HUES6 (cell line): ENCODE measurements at regions not wholly inside any gene's neighbourhood (a gene's known extent, or its start where the extent isn't known, plus 50 kb on each side); places are given as distances from the start of the nearest gene placed in this dataset.

ENCODE experiments used
- H3K27ac ChIP-seq: 2 replicates; pipeline ENCODE4 v1.7.0; 2013; ENCODE audit warnings: low read depth, mild to moderate bottlenecking, low read length, inconsistent platforms
- H3K27me3 ChIP-seq: 2 replicates; pipeline ENCODE4 v1.6.1; 2013; ENCODE audit warnings: low read length; ENCODE audit not compliant: control insufficient read depth, insufficient read depth
- H3K36me3 ChIP-seq: 2 replicates; pipeline ENCODE4 v1.6.1; 2013; ENCODE audit warnings: low read length; ENCODE audit not compliant: control insufficient read depth, insufficient read depth
- H3K4me1 ChIP-seq: 2 replicates; pipeline ENCODE4 v1.6.1; 2013; ENCODE audit warnings: low read length; ENCODE audit not compliant: control insufficient read depth, insufficient read depth
- H3K4me3 ChIP-seq: 2 replicates; pipeline ENCODE4 v1.5.1; 2013; ENCODE audit warnings: low read depth, low read length
- H3K9ac ChIP-seq: one replicate; pipeline ENCODE4 v1.6.1; 2013; ENCODE audit warnings: mild to moderate bottlenecking, low read length
- H3K9me3 ChIP-seq: 2 replicates; pipeline ENCODE4 v1.6.1; 2013; ENCODE audit warnings: low read depth, low read length; ENCODE audit not compliant: control insufficient read depth, insufficient read depth

GRCh38 chr5:142542078-142542477 lies 143.8 kb downstream of the FGF1 start:
- H3K27me3 ChIP-seq = no peaks in the 10 kb centered on the region

GRCh38 chr5:142540922-142541422 lies 144.9 kb downstream of the FGF1 start:
- no peaks in the 10 kb centered on the region for H3K27me3 ChIP-seq
- no peaks in the 10 kb centered on the region for H3K36me3 ChIP-seq
- no peaks in the 10 kb centered on the region for H3K9me3 ChIP-seq
- no peak overlapping the region for H3K4me3 ChIP-seq
- H3K9ac ChIP-seq = no peak overlapping the region
- H3K27ac ChIP-seq = no peak overlapping the region
- H3K4me1 ChIP-seq = peaks cover 24% of the 10 kb centered on the region; the same call in 1 of the 2 replicates

More at GRCh38 chr5:142542078-142542477, 143.8 kb downstream of the FGF1 start:
- Histone ChIP-seq H3K27ac (no peak overlapping the region), H3K4me1 (peaks cover 24% of the 10 kb centered on the region; the same call in 1 of the 2 replicates), H3K36me3 (no peaks in the 10 kb centered on the region), H3K9ac (no peak overlapping the region), H3K9me3 (no peaks in the 10 kb centered on the region), H3K4me3 (no peak overlapping the region)

DNA sequence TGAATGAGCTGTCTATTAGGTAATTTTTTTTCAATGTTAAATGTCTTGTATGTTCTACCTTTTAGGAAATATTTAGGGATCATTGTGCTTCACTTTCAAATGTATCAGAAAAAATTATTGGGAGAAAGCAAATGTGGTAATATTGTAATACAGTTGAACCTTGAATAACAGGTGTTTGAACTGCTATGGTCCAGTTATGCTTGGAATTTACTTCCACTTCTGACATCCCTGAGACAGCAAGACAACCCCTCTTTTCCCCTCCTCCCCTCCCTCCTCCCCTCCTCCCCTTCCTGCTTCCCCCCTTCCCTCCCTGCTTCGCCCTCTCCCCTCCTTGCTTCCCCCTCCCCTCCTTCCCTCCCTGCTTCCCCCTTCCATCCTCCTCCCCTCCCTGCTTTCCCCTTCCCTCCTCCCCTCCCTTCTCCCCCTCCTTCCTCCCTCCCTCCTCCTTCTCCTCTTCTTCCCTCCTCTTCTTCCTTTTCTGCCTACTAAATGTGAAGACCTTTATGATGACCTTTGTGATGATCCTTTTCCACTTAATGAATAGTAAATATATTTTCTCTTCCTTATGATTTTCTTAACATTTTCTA lies 146.6 kb downstream of the FGF1 start:
- peaks cover 8% of the 10 kb centered on the region; the same call in 1 of the 2 replicates for H3K4me1 ChIP-seq
- H3K36me3 ChIP-seq = no peaks in the 10 kb centered on the region
- no peak overlapping the region for H3K9ac ChIP-seq
- H3K9me3 ChIP-seq = peaks cover 14% of the 10 kb centered on the region
- H3K27ac ChIP-seq = no peak overlapping the region
- H3K27me3 ChIP-seq = no peaks in the 10 kb centered on the region
- no peak overlapping the region for H3K4me3 ChIP-seq

GRCh38 chr5:142537938-142538337 lies 148.0 kb downstream of the FGF1 start:
- Histone ChIP-seq H3K9ac (no peak overlapping the region), H3K27me3 (no peaks in the 10 kb centered on the region), H3K27ac (no peak overlapping the region), H3K4me3 (no peak overlapping the region), H3K4me1 (0 out of 2 replicates have a peak, but pooled peaks cover 7% of the 10 kb centered on the region), H3K9me3 (peaks cover 16% of the 10 kb centered on the region), H3K36me3 (no peaks in the 10 kb centered on the region)

DNA sequence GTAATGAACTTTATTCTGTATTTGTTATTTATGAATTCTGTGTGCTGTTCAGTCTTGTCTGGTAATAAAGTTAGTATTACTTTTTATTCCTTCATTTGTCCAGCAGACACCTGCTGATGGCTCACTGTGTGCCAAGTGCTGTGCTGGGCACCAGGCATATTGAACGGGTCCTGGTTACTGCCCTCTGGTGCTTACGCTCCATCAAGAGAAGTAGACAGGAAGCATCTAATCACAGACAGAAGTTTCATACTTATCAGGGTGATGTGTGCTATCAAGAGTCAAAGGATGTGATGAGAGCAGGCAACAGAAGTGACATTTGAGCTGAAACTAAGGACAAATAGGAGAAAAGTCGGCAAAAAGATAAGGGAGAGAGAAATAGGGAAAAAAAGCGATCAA lies 153.1 kb downstream of the FGF1 start:
- no peak overlapping the region for H3K4me3 ChIP-seq
- no peak overlapping the region for H3K27ac ChIP-seq
- H3K9ac ChIP-seq = no peak overlapping the region
- no peaks in the 10 kb centered on the region for H3K36me3 ChIP-seq
- H3K4me1 ChIP-seq = no peaks in the 10 kb centered on the region
- peaks cover 16% of the 10 kb centered on the region for H3K9me3 ChIP-seq
- no peaks in the 10 kb centered on the region for H3K27me3 ChIP-seq

DNA sequence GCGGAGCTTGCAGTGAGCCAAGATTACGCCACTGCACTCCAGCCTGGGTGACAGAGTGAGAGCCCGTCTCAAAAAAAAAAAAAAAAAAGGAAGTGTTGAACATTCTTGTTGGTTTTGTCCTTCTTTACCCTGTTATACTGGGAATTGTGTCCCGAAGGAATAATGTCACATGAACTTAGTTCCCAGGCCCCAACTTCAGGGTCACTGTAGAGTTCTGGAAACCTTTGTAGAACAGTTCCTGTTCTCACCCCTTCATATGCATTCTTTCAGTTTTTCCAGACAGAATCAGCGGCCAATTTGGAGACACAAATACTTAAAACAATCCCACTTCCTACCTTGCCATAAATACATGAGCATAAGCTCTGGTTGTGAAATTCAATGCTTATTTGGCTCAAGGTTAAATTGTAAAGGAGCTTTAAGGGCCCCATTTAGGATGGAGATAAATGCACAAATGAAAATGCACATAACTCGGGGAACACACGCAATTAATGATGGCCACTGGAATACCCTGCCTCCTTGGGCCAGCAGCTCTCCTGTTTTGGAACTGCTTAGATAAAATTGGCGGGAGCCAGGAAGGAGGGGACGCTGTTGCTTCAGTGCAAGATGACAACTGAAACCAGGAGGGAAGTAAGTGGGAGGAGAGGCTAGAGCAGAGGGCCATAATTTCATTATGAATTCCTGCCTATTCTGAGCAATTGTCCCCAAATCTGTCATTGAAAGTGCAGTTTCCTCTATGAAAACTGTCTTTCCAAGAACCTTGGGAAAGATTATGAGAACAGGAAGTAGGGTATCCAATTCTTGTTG lies 153.7 kb downstream of the FGF1 start:
- Histone ChIP-seq H3K27me3 (no peaks in the 10 kb centered on the region), H3K36me3 (no peaks in the 10 kb centered on the region), H3K9me3 (peaks cover 16% of the 10 kb centered on the region), H3K4me3 (no peak overlapping the region), H3K4me1 (no peaks in the 10 kb centered on the region), H3K9ac (no peak overlapping the region), H3K27ac (no peak overlapping the region)

DNA sequence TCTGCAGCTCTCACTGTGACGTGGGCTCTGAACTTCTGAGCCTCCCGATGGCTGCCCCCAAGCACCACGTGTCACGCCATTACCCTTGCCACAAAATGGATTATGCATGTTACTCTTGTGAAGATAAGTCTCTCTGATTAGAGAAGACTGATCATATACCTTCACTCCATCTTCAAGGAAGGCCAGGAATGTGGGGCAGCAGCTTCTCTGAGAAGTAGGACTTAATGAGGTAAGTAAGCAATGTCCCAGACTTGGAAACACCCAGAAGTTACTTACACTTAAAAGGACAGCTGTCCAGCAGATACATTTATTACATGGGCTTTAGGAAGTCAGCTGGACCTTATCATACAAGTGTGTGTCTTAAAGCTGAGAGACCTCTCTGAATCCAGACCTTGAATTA lies 155.0 kb downstream of the FGF1 start:
- H3K4me1 ChIP-seq = no peaks in the 10 kb centered on the region
- H3K36me3 ChIP-seq = no peaks in the 10 kb centered on the region
- no peak overlapping the region for H3K4me3 ChIP-seq
- H3K9ac ChIP-seq = no peak overlapping the region
- no peak overlapping the region for H3K27ac ChIP-seq
- peaks cover 16% of the 10 kb centered on the region for H3K9me3 ChIP-seq
- no peaks in the 10 kb centered on the region for H3K27me3 ChIP-seq

DNA sequence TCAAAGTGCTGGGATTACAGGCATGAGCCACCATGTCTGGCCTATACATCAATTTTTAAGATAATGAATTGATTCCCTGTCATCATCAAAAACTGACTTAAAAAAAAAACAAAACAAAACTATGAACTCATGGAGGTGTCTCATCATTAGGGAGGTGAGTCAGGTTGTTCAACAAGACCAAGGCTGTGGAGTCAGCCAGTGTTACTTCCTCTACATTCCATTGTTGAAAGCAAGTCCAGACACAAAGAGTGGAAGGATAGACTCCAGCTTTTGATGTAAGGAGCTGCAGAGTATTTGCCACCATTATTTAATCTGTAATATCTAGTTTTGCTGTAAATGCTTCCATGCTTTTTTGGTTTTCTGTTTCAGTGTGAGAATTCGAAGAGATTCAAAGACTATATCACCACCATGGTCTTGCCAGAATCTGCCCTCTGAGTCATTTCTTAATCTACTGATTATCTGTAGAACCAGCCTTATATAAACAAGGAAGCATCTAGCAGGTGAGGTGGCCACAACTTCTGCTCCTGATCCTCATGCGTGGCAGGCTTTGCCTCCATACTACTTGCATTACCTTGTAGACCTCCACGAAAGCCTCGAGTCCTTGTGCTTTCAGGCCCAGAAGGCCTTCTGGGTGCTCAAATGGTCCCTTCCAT lies 156.1 kb downstream of the FGF1 start:
- Histone ChIP-seq H3K4me1 (no peaks in the 10 kb centered on the region), H3K9ac (no peak overlapping the region), H3K27me3 (no peaks in the 10 kb centered on the region), H3K27ac (no peak overlapping the region), H3K36me3 (no peaks in the 10 kb centered on the region), H3K9me3 (peaks cover 7% of the 10 kb centered on the region), H3K4me3 (no peak overlapping the region)

DNA sequence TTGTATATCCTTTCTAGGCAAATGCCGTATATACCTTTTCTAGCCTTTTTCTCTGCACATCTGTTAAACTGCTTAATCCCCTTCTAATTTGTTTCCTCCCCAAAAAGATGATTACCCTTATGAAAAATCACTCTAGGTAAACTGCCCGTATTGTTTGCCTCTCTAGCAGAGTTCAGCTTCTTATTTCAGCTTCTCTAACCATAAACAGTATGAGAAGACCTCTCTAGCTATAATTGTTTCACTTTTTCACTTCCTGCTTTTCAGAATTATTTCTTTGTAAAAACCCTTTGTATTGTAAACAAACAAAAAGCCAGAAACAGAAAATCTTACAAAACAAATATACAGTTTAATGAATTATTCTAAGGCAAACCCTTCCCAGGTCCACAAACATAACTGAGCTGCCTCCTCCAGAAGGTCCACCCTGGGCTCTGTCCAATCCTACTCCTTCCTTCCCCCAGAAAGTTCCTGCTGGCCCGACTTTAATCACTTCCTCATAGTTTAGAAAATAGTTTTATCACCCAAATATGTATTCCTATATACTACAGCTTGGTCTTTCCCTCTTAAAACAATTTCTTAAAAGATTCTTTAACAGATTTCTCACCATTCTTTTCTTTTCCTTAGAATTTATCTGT lies 158.1 kb downstream of the FGF1 start:
- Histone ChIP-seq H3K36me3 (no peaks in the 10 kb centered on the region), H3K27ac (no peak overlapping the region), H3K4me3 (no peak overlapping the region), H3K9me3 (no peaks in the 10 kb centered on the region), H3K4me1 (no peaks in the 10 kb centered on the region), H3K27me3 (no peaks in the 10 kb centered on the region), H3K9ac (no peak overlapping the region)

DNA sequence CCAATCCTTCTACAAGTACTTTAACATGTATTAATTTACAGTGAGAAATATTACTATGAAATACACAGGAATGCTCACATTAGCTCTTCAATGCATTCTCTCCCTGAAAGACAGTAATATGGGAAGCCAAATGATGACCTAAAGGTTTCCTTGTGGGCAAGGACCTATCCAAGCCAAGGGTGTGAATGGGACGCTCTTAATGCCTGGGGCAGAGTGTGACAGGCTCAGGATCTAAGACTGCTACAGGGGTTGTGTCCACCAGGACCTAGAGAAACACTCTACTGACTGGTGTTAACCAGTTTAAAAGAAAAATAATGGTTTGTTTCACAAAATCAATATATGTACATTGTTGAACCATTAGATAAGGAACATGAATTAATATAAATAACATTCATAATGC lies 158.7 kb downstream of the FGF1 start:
- H3K4me3 ChIP-seq = no peak overlapping the region
- no peaks in the 10 kb centered on the region for H3K27me3 ChIP-seq
- no peak overlapping the region for H3K27ac ChIP-seq
- no peaks in the 10 kb centered on the region for H3K4me1 ChIP-seq
- no peak overlapping the region for H3K9ac ChIP-seq
- no peaks in the 10 kb centered on the region for H3K9me3 ChIP-seq
- no peaks in the 10 kb centered on the region for H3K36me3 ChIP-seq
